NB4 (cell line): ENCODE measurements at regions not wholly inside any gene's neighbourhood (a gene's known extent, or its start where the extent isn't known, plus 50 kb on each side); places are given as distances from the start of the nearest gene placed in this dataset.

Source experiments
- POLR2A ChIP-seq: IDR thresholded peaks from 2 replicates; pipeline ENCODE4 v1.6.1; 2011; ENCODE audit warnings: mild to moderate bottlenecking; ENCODE audit not compliant: insufficient read length; ENCODE audit errors: extremely low read depth
- TF ChIP-seq, protein P1 (sequence below): IDR thresholded peaks from one replicate; pipeline ENCODE4 v1.5.1; 2012; ENCODE audit warnings: low read depth, low read length

GRCh38 chr7:25684360-25684759 lies 456.1 kb upstream of the NPVF start:
- TF ChIP-seq, protein P1, sequence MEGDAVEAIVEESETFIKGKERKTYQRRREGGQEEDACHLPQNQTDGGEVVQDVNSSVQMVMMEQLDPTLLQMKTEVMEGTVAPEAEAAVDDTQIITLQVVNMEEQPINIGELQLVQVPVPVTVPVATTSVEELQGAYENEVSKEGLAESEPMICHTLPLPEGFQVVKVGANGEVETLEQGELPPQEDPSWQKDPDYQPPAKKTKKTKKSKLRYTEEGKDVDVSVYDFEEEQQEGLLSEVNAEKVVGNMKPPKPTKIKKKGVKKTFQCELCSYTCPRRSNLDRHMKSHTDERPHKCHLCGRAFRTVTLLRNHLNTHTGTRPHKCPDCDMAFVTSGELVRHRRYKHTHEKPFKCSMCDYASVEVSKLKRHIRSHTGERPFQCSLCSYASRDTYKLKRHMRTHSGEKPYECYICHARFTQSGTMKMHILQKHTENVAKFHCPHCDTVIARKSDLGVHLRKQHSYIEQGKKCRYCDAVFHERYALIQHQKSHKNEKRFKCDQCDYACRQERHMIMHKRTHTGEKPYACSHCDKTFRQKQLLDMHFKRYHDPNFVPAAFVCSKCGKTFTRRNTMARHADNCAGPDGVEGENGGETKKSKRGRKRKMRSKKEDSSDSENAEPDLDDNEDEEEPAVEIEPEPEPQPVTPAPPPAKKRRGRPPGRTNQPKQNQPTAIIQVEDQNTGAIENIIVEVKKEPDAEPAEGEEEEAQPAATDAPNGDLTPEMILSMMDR: no peak
- no peak for TF ChIP-seq POLR2A
